A673 (cell line): ENCODE measurements at regions not wholly inside any gene's neighbourhood (a gene's known extent, or its start where the extent isn't known, plus 50 kb on each side); places are given as distances from the start of the nearest gene placed in this dataset.

Experiments used
- CTCF ChIP-seq: fragments of 300-800, 200-600 bp; sonication (generic); conservative IDR thresholded peaks from 2 replicates; pipeline ENCODE4 v1.5.1; 2017; ENCODE audit warnings: low read depth, mild to moderate bottlenecking, antibody characterized with exemption, low read length, moderate library complexity, mixed read lengths
- EZH2 ChIP-seq: fragments of 200-600 bp; sonication (generic); IDR thresholded peaks from 2 replicates; pipeline ENCODE4 v1.6.1; 2017; ENCODE audit warnings: borderline replicate concordance, low read depth, mild to moderate bottlenecking, mixed read lengths, antibody characterized with exemption, low read length; ENCODE audit not compliant: poor library complexity, severe bottlenecking

GRCh38 chr11:109929308-109929707, 163.9 kb upstream of the ZC3H12C start:
- TF ChIP-seq EZH2 (no peak), CTCF (no peak)
